ENCODE measurements at regions not wholly inside any gene's neighbourhood (a gene's known extent, or its start where the extent isn't known, plus 50 kb on each side); places are given as distances from the start of the nearest gene placed in this dataset.

- Histone ChIP-seq H3K9me3 (ENCODE audit: severe bottlenecking) (no peaks in the 10 kb centered on the region), H3K4me3 (ENCODE audit: low read depth, low read length) (no peak overlapping the region), H3K27me3 (ENCODE audit: insufficient read depth, low read depth, severe bottlenecking) (no peaks in the 10 kb centered on the region), H3K36me3 (peaks cover 9% of the 10 kb centered on the region; the same call in 1 of the 2 replicates), H3K27ac (no peak overlapping the region)
- DNase-seq: no peak
- no peak for TF ChIP-seq CTCF (IDR thresholded peaks at IDR 0.05; ENCODE audit: low read depth, low read length)
Observed at GRCh38 chr11:129260750-129261149, 68.6 kb upstream of the ARHGAP32 start.

GRCh38 chr11:129259931-129260348 is 67.8 kb upstream of the ARHGAP32 start:
- no peak overlapping the region for H3K27ac ChIP-seq
- no peak for DNase-seq
- H3K4me3 ChIP-seq (ENCODE audit: low read depth, low read length): no peak overlapping the region
- no peak for TF ChIP-seq CTCF (IDR thresholded peaks at IDR 0.05; ENCODE audit: low read depth, low read length)
- no peaks in the 10 kb centered on the region for H3K9me3 ChIP-seq (ENCODE audit: severe bottlenecking)
- H3K36me3 ChIP-seq: peaks cover 8% of the 10 kb centered on the region; the same call in 1 of the 2 replicates
- H3K27me3 ChIP-seq (ENCODE audit: insufficient read depth, low read depth, severe bottlenecking): no peaks in the 10 kb centered on the region

GRCh38 chr11:129258205-129258604 is 66.1 kb upstream of the ARHGAP32 start:
- no peak overlapping the region for H3K27ac ChIP-seq
- no peak for TF ChIP-seq CTCF (IDR thresholded peaks at IDR 0.05; ENCODE audit: low read depth, low read length)
- H3K27me3 ChIP-seq (ENCODE audit: insufficient read depth, low read depth, severe bottlenecking): no peaks in the 10 kb centered on the region
- no peaks in the 10 kb centered on the region for H3K9me3 ChIP-seq (ENCODE audit: severe bottlenecking)
- no peaks in the 10 kb centered on the region for H3K36me3 ChIP-seq
- H3K4me3 ChIP-seq (ENCODE audit: low read depth, low read length): no peak overlapping the region
- DNase-seq: no peak

GRCh38 chr11:129257512-129257911 is 65.4 kb upstream of the ARHGAP32 start:
- no peak for DNase-seq
- no peaks in the 10 kb centered on the region for H3K27me3 ChIP-seq (ENCODE audit: insufficient read depth, low read depth, severe bottlenecking)
- H3K27ac ChIP-seq: no peak overlapping the region
- TF ChIP-seq CTCF (IDR thresholded peaks at IDR 0.05; ENCODE audit: low read depth, low read length): no peak
- H3K9me3 ChIP-seq (ENCODE audit: severe bottlenecking): no peaks in the 10 kb centered on the region
- no peaks in the 10 kb centered on the region for H3K36me3 ChIP-seq
- H3K4me3 ChIP-seq (ENCODE audit: low read depth, low read length): no peak overlapping the region

GRCh38 chr11:129252621-129253020 is 60.5 kb upstream of the ARHGAP32 start:
- TF ChIP-seq CTCF (IDR thresholded peaks at IDR 0.05; ENCODE audit: low read depth, low read length): no peak
- Histone ChIP-seq H3K4me3 (ENCODE audit: low read depth, low read length) (no peak overlapping the region), H3K27ac (no peak overlapping the region), H3K27me3 (ENCODE audit: insufficient read depth, low read depth, severe bottlenecking) (no peaks in the 10 kb centered on the region), H3K9me3 (ENCODE audit: severe bottlenecking) (no peaks in the 10 kb centered on the region), H3K36me3 (no peaks in the 10 kb centered on the region)
- DNase-seq: no peak

GRCh38 chr11:129251067-129251466 is 58.9 kb upstream of the ARHGAP32 start:
- no peak for TF ChIP-seq CTCF (IDR thresholded peaks at IDR 0.05; ENCODE audit: low read depth, low read length)
- Histone ChIP-seq H3K27ac (no peak overlapping the region), H3K9me3 (ENCODE audit: severe bottlenecking) (no peaks in the 10 kb centered on the region), H3K4me3 (ENCODE audit: low read depth, low read length) (no peak overlapping the region), H3K36me3 (no peaks in the 10 kb centered on the region), H3K27me3 (ENCODE audit: insufficient read depth, low read depth, severe bottlenecking) (no peaks in the 10 kb centered on the region)
- DNase-seq: no peak

All from WERI-Rb-1 (cell line).